ENCODE measurements at regions not wholly inside any gene's neighbourhood (a gene's known extent, or its start where the extent isn't known, plus 50 kb on each side); places are given as distances from the start of the nearest gene placed in this dataset.

DNA sequence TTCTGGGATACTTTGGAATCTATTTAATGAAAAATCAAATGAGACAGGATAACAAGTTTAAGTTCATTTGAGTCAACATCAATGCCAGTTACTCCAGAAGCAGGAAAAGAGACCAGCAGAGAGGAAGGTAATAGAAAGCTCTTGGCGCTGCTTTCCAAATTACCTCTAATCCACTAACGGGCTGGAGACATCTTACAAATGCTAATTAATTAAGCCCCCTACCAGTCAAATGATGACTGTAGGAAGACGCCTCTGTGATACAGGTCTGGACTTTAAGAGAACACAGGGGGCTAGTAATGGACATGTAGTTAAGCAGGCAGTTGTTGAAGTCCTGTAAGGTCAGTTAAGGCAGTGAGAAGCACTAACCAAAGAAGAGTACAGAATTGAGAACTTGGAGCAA lies 65.3 kb upstream of the HTR4 start:
- POLR2A ChIA-PET = no interaction called here
- Mint-ChIP-seq H3K9me3 (peaks cover 3% of the 10 kb centered on the region), H3K36me3 (ENCODE audit: low read depth) (no peaks in the 10 kb centered on the region)

DNA sequence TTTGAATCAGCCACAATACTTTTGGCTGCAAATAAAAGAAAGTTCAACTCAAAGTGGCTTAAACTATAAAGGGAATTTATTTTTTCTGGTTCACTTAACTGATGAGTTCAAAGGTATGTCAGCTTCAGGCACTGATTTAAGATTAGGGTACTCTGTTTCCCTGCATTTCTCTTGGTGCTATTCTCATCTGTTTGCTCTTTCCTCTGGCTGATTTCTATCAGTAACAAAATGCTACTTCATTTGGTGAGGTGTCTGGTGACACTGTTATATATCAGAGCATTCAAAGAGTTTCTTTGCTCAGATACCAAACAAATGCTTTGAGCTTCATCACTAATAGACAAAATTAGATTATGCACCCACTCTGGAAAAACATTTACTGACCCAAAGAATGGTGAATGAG lies 65.9 kb upstream of the HTR4 start:
- Mint-ChIP-seq H3K27ac (no peak overlapping the region), H3K36me3 (ENCODE audit: low read depth) (no peaks in the 10 kb centered on the region), H3K9me3 (peaks cover 2% of the 10 kb centered on the region), H3K27me3 (peaks cover 44% of the 10 kb centered on the region), H3K4me3 (no peak overlapping the region), H3K4me1 (ENCODE audit: low read depth) (peaks cover 2% of the 10 kb centered on the region)
- ChIA-PET POLR2A (no interaction called here), CTCF (interaction anchor here (0.6 to 7.6 kb wide), 4 partner anchors 12 to 417 kb away, joined by 3 to 65 read pairs (median 3); no protein-coding TSS in a partner anchor)
- intact Hi-C loops (cut with micrococcal nuclease) = no loop called here
- no peak for ATAC-seq
- TF ChIP-seq, protein P1, sequence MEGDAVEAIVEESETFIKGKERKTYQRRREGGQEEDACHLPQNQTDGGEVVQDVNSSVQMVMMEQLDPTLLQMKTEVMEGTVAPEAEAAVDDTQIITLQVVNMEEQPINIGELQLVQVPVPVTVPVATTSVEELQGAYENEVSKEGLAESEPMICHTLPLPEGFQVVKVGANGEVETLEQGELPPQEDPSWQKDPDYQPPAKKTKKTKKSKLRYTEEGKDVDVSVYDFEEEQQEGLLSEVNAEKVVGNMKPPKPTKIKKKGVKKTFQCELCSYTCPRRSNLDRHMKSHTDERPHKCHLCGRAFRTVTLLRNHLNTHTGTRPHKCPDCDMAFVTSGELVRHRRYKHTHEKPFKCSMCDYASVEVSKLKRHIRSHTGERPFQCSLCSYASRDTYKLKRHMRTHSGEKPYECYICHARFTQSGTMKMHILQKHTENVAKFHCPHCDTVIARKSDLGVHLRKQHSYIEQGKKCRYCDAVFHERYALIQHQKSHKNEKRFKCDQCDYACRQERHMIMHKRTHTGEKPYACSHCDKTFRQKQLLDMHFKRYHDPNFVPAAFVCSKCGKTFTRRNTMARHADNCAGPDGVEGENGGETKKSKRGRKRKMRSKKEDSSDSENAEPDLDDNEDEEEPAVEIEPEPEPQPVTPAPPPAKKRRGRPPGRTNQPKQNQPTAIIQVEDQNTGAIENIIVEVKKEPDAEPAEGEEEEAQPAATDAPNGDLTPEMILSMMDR (IDR thresholded peaks at IDR 0.05) = no peak
- no peak for DNase-seq

More for the DNA sequence above, 65.3 kb upstream of the HTR4 start:
- DNase-seq (no peak), ATAC-seq (no peak)
- CTCF ChIA-PET = interaction anchor here (0.6 to 7.6 kb wide), 2 partner anchors 13 to 416 kb away, joined by 3 to 65 read pairs; no protein-coding TSS in a partner anchor
- peaks cover 7% of the 10 kb centered on the region for H3K4me1 Mint-ChIP-seq (ENCODE audit: low read depth)
- TF ChIP-seq, protein P1 (IDR thresholded peaks at IDR 0.05) = no peak
- H3K27ac Mint-ChIP-seq = no peak overlapping the region
- no peak overlapping the region for H3K4me3 Mint-ChIP-seq
- peaks cover 49% of the 10 kb centered on the region for H3K27me3 Mint-ChIP-seq
- intact Hi-C loops (cut with micrococcal nuclease) = no loop called here

DNA sequence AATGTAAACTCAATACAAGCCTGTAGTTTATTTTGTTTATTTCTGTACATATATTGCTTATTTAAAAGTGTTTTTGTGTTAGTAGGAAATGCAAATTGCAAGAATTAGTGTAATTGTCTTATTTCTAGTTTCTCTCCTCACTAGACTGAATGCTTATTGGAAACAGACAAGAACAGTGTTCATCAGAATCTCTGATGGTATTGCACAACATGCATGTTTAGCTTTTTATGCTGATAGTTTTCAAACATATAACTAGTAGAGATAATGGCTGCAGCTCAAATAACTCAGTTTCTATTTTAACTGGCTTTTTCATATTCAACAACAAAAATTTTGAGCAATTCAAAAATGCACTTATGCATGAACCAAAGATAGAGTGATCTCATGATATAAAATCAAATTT lies 68.8 kb upstream of the HTR4 start:
- intact Hi-C loops (cut with micrococcal nuclease) = no loop called here
- TF ChIP-seq, protein P1 (IDR thresholded peaks at IDR 0.05) = no peak
- ChIA-PET CTCF (interaction anchor here (0.8 to 7.6 kb wide), 3 partner anchors 9 to 544 kb away, joined by 3 to 65 read pairs (median 3); no protein-coding TSS in a partner anchor), POLR2A (no interaction called here)
- Mint-ChIP-seq H3K27ac (no peak overlapping the region), H3K27me3 (peaks cover 29% of the 10 kb centered on the region), H3K9me3 (no peaks in the 10 kb centered on the region), H3K4me1 (ENCODE audit: low read depth) (no peaks in the 10 kb centered on the region), H3K4me3 (no peak overlapping the region), H3K36me3 (ENCODE audit: low read depth) (no peaks in the 10 kb centered on the region)
- ATAC-seq (no peak), DNase-seq (no peak)

- Mint-ChIP-seq H3K9me3 (no peaks in the 10 kb centered on the region), H3K27ac (no peak overlapping the region), H3K36me3 (ENCODE audit: low read depth) (no peaks in the 10 kb centered on the region), H3K27me3 (peaks cover 13% of the 10 kb centered on the region), H3K4me1 (ENCODE audit: low read depth) (no peaks in the 10 kb centered on the region), H3K4me3 (no peak overlapping the region)
- TF ChIP-seq, protein P1 (IDR thresholded peaks at IDR 0.05) = no peak
- POLR2A ChIA-PET = no interaction called here
- intact Hi-C loops (cut with micrococcal nuclease) = no loop called here
- CTCF ChIA-PET = interaction anchor here (1.1 to 3.0 kb wide), 5 partner anchors 16 to 546 kb away, joined by 3 to 14 read pairs (median 5); no protein-coding TSS in a partner anchor
- no peak for ATAC-seq
- DNase-seq = no peak
Measured at GRCh38 chr5:148725675-148726074, 71.3 kb upstream of the HTR4 start.

- Mint-ChIP-seq H3K27me3 (peaks cover 8% of the 10 kb centered on the region), H3K4me3 (no peak overlapping the region), H3K27ac (no peak overlapping the region), H3K4me1 (ENCODE audit: low read depth) (peaks cover 2% of the 10 kb centered on the region), H3K9me3 (no peaks in the 10 kb centered on the region), H3K36me3 (ENCODE audit: low read depth) (no peaks in the 10 kb centered on the region)
- CTCF ChIA-PET = interaction anchor here (0.9 to 20.7 kb wide), 7 partner anchors 12 to 302 kb away, joined by 3 to 409 read pairs (median 23); no protein-coding TSS in a partner anchor
- intact Hi-C loops (cut with micrococcal nuclease) = no loop called here
- POLR2A ChIA-PET = interaction anchor here (0.6 kb wide), 1 partner anchor 781 kb away, joined by 3 read pairs; no protein-coding TSS in a partner anchor
- ATAC-seq (no peak), DNase-seq (no peak)
- TF ChIP-seq, protein P1 (IDR thresholded peaks at IDR 0.05) = no peak
Measured at GRCh38 chr5:148729182-148729581, 74.9 kb upstream of the HTR4 start.
